ENCODE measurements at regions not wholly inside any gene's neighbourhood (a gene's known extent, or its start where the extent isn't known, plus 50 kb on each side); places are given as distances from the start of the nearest gene placed in this dataset.
"Not testable (repeated sequence)": the region's sequence is repeated elsewhere in the genome, so short reads cannot be mapped to it uniquely, and the experiment has no call there.

- DNase-seq (ENCODE audit: low read depth) = no peak
These were observed 156.8 kb downstream of the FOXD2 start for GRCh38 chr1:47594627-47595026.

GRCh38 chr1:47596328-47596727 lies 158.5 kb downstream of the FOXD2 start:
- no peak for DNase-seq (ENCODE audit: low read depth)

DNA sequence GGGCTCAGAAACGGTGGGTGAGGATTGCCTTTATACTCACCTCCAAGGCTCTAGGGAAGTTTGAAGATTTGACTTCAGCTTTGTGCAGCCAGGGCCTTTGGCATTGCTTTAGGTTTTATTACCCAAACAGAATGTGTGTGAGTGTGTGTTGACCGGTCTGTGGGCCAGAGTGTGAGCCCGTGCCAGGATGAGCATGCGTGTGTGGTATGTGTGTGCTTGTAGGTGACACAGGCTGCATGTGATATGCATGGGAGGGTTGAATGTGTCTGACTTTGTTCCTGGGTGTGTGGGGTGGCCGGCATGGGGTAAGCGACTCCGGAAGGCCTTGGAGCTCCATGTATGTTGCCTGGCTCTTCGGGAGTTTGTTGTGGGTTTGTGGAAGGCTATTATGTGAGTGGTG lies 160.5 kb downstream of the FOXD2 start:
- DNase-seq (ENCODE audit: low read depth) = no peak

- no peak for DNase-seq (ENCODE audit: low read depth)
These were observed 161.9 kb downstream of the FOXD2 start for GRCh38 chr1:47599777-47600176.

- not testable (repeated sequence) for DNase-seq (ENCODE audit: low read depth)
These were observed 164.6 kb downstream of the FOXD2 start for GRCh38 chr1:47602491-47602890.

DNA sequence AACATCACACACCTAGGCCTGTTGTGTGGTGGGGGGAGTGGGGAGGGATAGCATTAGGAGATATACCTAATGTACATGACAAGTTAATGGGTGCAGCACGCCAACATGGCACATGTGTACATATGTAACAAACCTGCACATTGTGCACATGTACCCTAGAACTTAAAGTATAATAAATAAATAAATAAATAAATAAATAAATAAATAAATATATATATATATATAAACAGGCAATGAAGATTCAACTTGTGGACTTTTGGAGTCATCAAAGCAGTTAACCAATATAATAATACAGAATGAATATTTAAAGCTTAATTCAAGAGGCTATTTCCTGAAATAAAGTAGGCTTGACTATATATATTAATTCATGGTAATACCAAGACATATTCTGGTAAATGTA lies 167.0 kb downstream of the FOXD2 start:
- not testable (repeated sequence) for DNase-seq (ENCODE audit: low read depth)

- DNase-seq (ENCODE audit: low read depth) = no peak
These were observed 170.5 kb downstream of the FOXD2 start for GRCh38 chr1:47608296-47608875.

DNA sequence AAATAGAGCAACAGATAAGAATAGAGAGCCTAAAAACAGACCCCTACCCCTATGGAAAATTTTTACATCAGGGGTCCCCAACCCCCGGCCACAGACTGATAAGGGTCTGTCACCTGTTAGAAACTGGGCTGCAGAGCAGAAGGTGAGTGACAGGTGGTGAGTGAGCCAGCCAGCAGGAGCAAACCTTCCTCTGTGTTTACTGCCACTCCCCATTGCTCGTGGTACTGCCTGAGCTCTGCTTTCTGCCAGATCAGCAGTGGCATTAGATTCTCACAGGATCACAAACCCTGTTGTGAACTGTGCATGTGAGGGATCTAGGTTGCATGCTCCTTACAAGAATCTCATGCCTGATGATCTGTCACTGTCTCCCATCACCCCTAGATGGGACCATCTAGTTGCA lies 174.1 kb downstream of the FOXD2 start:
- no peak for DNase-seq (ENCODE audit: low read depth)

- no peak for DNase-seq (ENCODE audit: low read depth)
These were observed 175.0 kb downstream of the FOXD2 start for GRCh38 chr1:47612819-47613218.

GRCh38 chr1:47616036-47616435 lies 178.2 kb downstream of the FOXD2 start:
- no peak for DNase-seq (ENCODE audit: low read depth)

- no peak for DNase-seq (ENCODE audit: low read depth)
These were observed 179.1 kb downstream of the FOXD2 start for GRCh38 chr1:47616906-47617305.

DNA sequence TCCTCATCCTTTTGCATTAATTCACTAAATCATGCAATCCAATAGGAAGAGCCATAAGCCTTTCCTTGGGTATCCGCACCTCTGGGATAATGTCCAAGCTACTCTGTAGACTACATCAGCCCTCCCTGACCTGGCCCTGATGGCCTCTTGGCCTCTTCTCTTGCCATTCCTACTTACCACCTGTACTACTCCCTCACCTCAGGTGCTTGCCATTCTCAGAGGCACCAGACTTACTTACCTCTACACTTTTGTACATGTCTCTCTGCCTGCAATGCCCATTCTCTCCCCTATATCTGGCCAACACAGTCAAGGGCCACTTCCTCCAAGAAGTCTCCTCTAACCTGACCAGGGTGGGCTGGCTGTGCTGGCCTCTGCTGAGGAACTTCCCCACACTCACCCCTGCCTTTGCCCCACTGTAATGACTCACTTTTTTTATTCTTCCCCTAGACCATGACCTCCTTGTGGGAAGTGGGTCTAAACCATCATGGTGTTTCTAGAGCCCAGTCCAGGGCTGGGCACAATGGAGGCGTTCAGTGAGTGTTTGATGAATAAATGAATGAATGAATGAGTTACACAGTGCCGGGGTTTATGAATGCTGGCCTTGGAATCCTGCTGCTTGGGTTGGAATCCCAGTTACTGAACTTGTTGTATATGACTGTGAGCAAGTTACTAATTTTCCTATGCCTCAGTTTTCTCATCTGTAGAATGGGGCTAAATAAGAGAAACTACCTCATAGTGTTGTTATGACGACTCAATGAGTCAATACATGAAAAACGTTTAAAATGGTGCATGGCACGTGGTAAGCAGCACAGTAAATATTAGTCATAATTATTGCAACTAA lies 179.8 kb downstream of the FOXD2 start:
- DNase-seq (ENCODE audit: low read depth) = no peak

DNA sequence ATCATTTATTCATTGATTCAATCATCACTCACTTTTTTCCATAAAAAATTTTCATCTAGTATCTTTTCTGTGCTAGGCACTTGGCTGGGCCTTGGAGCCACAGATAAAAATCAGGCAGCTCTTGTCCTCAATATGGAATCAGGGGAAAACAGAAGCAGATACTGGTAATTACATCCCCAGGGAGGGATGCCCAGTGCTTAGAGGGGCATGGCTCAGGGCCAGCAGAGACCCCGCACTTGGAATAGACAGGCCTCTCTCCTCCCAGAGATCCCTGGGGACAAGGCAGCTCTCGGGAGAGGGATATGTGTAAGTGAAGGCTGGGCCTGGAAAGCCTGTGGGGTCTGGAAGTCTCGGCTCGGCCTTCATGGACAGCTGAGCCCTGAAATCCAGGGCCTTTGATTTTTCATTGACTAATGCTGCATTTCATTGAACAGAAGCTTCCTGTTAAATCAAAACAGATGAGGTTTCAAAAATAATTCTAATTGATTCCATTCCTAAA lies 180.4 kb downstream of the FOXD2 start:
- DNase-seq (ENCODE audit: low read depth) = no peak

GRCh38 chr1:47618830-47619229 lies 181.0 kb downstream of the FOXD2 start:
- DNase-seq (ENCODE audit: low read depth) = no peak

- DNase-seq (ENCODE audit: low read depth) = no peak
These were observed 183.6 kb downstream of the FOXD2 start for GRCh38 chr1:47621483-47621882.

- DNase-seq (ENCODE audit: low read depth) = no peak
These were observed 184.1 kb downstream of the FOXD2 start for GRCh38 chr1:47621977-47622376.

- DNase-seq (ENCODE audit: low read depth) = no peak
These were observed 185.1 kb downstream of the FOXD2 start for GRCh38 chr1:47622776-47623556.

DNA sequence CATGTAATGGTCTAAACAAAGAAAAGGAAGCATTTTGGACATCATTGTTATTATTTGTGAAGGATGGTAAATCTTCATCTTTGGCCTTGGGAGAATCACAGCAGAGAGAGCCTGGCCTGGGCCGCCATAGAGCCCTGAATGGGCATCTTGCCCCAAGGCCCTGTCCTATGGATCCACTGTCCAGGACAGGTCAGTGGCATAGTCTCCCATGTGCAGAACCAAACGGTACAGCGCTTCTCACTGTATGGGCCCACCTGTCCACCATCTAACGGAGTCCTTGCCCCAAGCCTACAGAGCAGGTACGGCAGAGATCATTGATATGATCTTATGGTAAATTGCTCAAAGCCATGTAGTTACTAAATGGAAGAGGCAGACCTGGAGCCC lies 185.7 kb downstream of the FOXD2 start:
- DNase-seq (ENCODE audit: low read depth) = no peak

- no peak for DNase-seq (ENCODE audit: low read depth)
These were observed 186.7 kb downstream of the FOXD2 start for GRCh38 chr1:47624531-47624930.

DNA sequence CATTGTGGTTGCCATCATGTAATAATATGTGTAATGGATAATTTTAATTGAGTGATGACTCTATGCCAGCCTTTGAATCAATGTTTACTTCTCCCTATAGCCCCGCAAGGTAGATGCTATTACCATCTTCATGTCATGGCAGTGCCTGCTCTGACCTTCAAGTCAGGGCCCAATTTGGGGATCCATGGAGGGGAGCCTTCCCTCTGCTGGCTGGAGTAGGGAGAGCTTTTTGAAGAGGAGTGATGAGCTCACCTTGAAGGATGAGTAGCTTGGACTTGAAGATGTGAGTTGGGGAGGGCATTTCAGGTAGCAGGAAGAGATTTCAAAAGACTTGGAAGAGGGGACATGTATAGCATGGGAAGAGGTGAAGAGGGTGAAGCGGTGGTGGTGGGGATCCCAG lies 189.2 kb downstream of the FOXD2 start:
- DNase-seq (ENCODE audit: low read depth) = no peak

- no peak for DNase-seq (ENCODE audit: low read depth)
These were observed 189.9 kb downstream of the FOXD2 start for GRCh38 chr1:47627471-47628370.

GRCh38 chr1:47629201-47629600 lies 191.4 kb downstream of the FOXD2 start:
- DNase-seq (ENCODE audit: low read depth) = no peak
